ENCODE measurements at regions not wholly inside any gene's neighbourhood (a gene's known extent, or its start where the extent isn't known, plus 50 kb on each side); places are given as distances from the start of the nearest gene placed in this dataset.
"Not testable (repeated sequence)": the region's sequence is repeated elsewhere in the genome, so short reads cannot be mapped to it uniquely, and the experiment has no call there.

DNA sequence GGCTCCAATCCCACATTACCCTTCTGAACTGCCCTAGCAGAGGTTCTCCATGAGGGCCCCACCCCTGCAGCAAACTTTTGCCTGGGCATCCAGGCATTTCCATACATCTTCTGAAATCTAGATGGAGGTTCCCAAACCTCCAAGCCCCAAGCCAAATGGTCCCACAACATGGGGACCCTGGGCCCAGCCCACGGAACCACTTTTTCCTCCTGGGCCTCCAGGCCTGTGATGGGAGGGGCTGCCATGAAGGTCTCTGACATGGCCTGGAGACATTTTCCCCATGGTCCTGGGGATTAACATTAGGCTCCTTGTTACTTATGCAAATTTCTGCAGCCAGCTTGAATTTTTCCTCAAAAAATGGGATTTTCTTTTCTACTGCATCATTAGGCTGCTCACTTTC, 156.7 kb upstream of the HDDC2 start:
- TF ChIP-seq CTCF (IDR thresholded peaks at IDR 0.05 in 4 of 5, conservative IDR thresholded peaks at IDR 0.05 in 1 of 5); POLR2A (IDR thresholded peaks at IDR 0.05): not testable (repeated sequence)
